ENCODE measurements at regions not wholly inside any gene's neighbourhood (a gene's known extent, or its start where the extent isn't known, plus 50 kb on each side); places are given as distances from the start of the nearest gene placed in this dataset.
A peak's percentile ranks its signal among the peaks of the same experiment; 100 is the strongest.

DNA sequence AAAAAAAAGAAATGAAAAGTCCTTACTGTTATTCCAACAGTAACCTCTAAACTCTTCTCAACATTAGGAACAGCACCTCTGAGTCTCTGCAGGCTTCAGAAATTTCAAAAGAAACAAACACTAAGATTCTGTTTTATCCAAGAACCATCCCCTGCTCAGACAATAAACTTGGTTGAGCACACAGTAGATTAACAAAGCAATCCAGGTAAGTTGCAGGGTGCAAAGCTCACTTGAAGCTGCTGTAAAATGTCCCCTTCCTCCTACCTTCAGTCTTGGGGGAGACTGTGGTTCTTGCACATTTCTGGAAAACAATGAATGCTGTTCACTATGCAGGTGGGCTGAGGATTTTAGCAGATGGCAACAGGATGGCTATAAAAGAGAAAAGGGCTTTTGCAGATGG is 484.1 kb downstream of the IGSF11 start:
- H3K27me3 ChIP-seq: no peaks in the 10 kb centered on the region
- intact Hi-C loops (cut with DNase I; ENCODE audit: low total_unique reads): no loop called here
- TF ChIP-seq, protein P1, sequence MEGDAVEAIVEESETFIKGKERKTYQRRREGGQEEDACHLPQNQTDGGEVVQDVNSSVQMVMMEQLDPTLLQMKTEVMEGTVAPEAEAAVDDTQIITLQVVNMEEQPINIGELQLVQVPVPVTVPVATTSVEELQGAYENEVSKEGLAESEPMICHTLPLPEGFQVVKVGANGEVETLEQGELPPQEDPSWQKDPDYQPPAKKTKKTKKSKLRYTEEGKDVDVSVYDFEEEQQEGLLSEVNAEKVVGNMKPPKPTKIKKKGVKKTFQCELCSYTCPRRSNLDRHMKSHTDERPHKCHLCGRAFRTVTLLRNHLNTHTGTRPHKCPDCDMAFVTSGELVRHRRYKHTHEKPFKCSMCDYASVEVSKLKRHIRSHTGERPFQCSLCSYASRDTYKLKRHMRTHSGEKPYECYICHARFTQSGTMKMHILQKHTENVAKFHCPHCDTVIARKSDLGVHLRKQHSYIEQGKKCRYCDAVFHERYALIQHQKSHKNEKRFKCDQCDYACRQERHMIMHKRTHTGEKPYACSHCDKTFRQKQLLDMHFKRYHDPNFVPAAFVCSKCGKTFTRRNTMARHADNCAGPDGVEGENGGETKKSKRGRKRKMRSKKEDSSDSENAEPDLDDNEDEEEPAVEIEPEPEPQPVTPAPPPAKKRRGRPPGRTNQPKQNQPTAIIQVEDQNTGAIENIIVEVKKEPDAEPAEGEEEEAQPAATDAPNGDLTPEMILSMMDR (IDR thresholded peaks at IDR 0.05): no peak
- TF ChIP-seq EP300 (IDR thresholded peaks at IDR 0.05; ENCODE audit: low read depth): no peak
- no peak for TF ChIP-seq POLR2AphosphoS5 (IDR thresholded peaks at IDR 0.05)
- no peak for TF ChIP-seq POLR2A (IDR thresholded peaks at IDR 0.05)
- peak overlapping the region in 1 of 4 donors; percentile 12 for H3K27ac ChIP-seq
- no peaks in the 10 kb centered on the region for H3K9me3 ChIP-seq
- in situ Hi-C loops (cut with MboI; ENCODE audit: low pct_ligation_motif_present in 1 of 4, low pct_unique_long_range_greater_than_20kb in 1 of 4, low sequenced_read_pairs in 3 of 4): no loop called here
- no peak overlapping the region for H3K4me3 ChIP-seq
- H3K36me3 ChIP-seq: no peaks in the 10 kb centered on the region
- no peak for DNase-seq
- peaks cover 0 to 14% (median 2%) of the 10 kb centered on the region in 4 donors for H3K4me1 ChIP-seq

DNA sequence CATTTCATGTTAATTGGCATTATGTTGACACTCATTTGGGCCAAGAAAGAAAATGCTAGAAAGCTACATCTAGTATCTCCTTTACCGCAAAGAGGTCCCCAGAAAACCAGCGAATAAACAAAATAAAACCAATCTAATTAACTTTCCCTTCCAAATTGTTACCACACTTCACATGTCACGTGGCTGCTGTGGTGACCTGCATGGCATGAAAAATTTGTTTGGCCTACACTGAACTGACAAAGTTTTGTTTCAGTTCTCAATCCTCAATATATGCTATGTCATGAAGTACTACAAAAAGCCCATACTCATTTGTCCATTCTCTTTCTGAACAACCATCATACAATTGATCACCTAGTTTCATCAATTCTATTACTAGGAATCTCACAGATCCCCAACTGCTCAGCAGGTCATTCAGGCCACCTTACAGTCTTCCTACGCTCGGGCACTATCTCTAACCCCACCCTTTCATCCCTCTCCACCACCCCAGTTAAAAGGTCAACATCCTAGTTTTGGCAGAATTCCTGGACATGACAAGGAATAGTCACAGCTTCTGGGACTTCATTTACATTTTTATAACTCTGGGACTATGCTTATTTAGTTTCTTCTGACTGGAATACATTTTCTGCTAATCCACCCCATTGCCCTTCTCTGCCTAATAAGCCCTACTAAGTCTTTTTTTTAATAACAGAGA is 480.4 kb downstream of the IGSF11 start:
- in situ Hi-C loops (cut with MboI; ENCODE audit: low pct_ligation_motif_present in 1 of 4, low pct_unique_long_range_greater_than_20kb in 1 of 4, low sequenced_read_pairs in 3 of 4): no loop called here
- WGBS, 2 donors (ENCODE audit: low coverage in 1 of 2): 70 to 82% methylated on average over 5 of the region's 5 CpGs
- peaks cover 0 to 14% (median 2%) of the 10 kb centered on the region in 4 donors for H3K4me1 ChIP-seq

DNA sequence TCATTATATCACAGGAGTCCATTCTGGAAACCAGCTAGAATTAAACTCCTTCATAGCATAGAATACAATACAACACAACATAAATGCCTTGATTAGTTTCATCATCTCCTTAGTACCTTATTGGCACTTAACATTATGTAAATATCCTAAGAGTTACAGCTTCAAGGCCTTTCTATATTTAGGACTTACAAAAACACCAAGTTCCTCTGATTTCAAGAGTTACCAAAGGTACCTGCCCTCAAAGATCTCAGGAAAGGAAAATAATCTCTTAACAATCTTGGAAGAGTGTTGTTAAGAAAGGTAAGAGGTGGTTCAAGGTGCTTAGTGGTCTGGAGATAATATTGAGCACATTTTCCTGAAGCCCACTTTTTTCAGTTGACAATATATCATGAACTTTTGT is 477.7 kb downstream of the IGSF11 start:
- Histone ChIP-seq H3K4me3 (no peak overlapping the region), H3K9me3 (no peaks in the 10 kb centered on the region), H3K4me1 (no peaks in the 10 kb centered on the region), H3K36me3 (no peaks in the 10 kb centered on the region), H3K27me3 (no peaks in the 10 kb centered on the region), H3K27ac (no peak overlapping the region)
- TF ChIP-seq POLR2AphosphoS5 (IDR thresholded peaks at IDR 0.05): no peak
- TF ChIP-seq, protein P1 (IDR thresholded peaks at IDR 0.05): no peak
- no peak for TF ChIP-seq POLR2A (IDR thresholded peaks at IDR 0.05)
- TF ChIP-seq EP300 (IDR thresholded peaks at IDR 0.05; ENCODE audit: low read depth): no peak
- intact Hi-C loops (cut with DNase I; ENCODE audit: low total_unique reads) (no loop called here), in situ Hi-C loops (cut with MboI; ENCODE audit: low pct_ligation_motif_present in 1 of 4, low pct_unique_long_range_greater_than_20kb in 1 of 4, low sequenced_read_pairs in 3 of 4) (no loop called here)
- DNase-seq: no peak

More for the DNA sequence above, 480.4 kb downstream of the IGSF11 start:
- H3K27ac ChIP-seq: no peak overlapping the region
- DNase-seq: no peak
- no peaks in the 10 kb centered on the region for H3K27me3 ChIP-seq
- no peaks in the 10 kb centered on the region for H3K9me3 ChIP-seq
- TF ChIP-seq EP300 (IDR thresholded peaks at IDR 0.05; ENCODE audit: low read depth) (no peak), POLR2AphosphoS5 (IDR thresholded peaks at IDR 0.05) (no peak), POLR2A (IDR thresholded peaks at IDR 0.05) (no peak)
- TF ChIP-seq, protein P1 (IDR thresholded peaks at IDR 0.05): no peak
- no peaks in the 10 kb centered on the region for H3K36me3 ChIP-seq
- intact Hi-C loops (cut with DNase I; ENCODE audit: low total_unique reads): no loop called here
- H3K4me3 ChIP-seq: no peak overlapping the region

DNA sequence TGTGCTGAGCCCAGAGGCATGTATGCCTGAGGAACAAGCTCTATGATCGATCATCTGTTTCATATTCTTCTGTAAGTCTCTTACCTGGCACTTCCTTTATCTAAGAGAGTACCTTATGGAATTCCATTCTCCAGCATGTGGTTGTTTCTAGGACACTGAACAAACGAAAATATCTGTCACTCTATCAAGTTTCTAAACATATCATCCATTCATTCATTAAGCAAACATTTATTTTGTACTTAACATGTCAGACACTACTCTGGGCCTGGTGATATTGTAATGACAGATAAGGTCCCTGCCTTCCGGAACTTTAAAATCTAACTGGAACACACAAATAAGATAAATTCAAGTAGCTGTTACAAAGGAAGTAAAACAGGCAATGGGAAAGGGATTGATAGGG is 477.1 kb downstream of the IGSF11 start:
- intact Hi-C loops (cut with DNase I; ENCODE audit: low total_unique reads) (no loop called here), in situ Hi-C loops (cut with MboI; ENCODE audit: low pct_ligation_motif_present in 1 of 4, low pct_unique_long_range_greater_than_20kb in 1 of 4, low sequenced_read_pairs in 3 of 4) (no loop called here)
- 67 to 71% methylated on average over 3 of the region's 3 CpGs for WGBS, 2 donors (ENCODE audit: low coverage in 1 of 2)
- no peaks in the 10 kb centered on the region for H3K4me1 ChIP-seq
- no peak overlapping the region for H3K4me3 ChIP-seq
- H3K9me3 ChIP-seq: no peaks in the 10 kb centered on the region
- H3K27ac ChIP-seq: no peak overlapping the region
- no peaks in the 10 kb centered on the region for H3K27me3 ChIP-seq
- no peaks in the 10 kb centered on the region for H3K36me3 ChIP-seq
- TF ChIP-seq, protein P1 (IDR thresholded peaks at IDR 0.05): no peak
- TF ChIP-seq EP300 (IDR thresholded peaks at IDR 0.05; ENCODE audit: low read depth) (no peak), POLR2AphosphoS5 (IDR thresholded peaks at IDR 0.05) (no peak), POLR2A (IDR thresholded peaks at IDR 0.05) (no peak)
- DNase-seq: no peak

Measured in transverse colon (tissue), 4 donors.